ENCODE measurements at regions not wholly inside any gene's neighbourhood (a gene's known extent, or its start where the extent isn't known, plus 50 kb on each side); places are given as distances from the start of the nearest gene placed in this dataset.

DNA sequence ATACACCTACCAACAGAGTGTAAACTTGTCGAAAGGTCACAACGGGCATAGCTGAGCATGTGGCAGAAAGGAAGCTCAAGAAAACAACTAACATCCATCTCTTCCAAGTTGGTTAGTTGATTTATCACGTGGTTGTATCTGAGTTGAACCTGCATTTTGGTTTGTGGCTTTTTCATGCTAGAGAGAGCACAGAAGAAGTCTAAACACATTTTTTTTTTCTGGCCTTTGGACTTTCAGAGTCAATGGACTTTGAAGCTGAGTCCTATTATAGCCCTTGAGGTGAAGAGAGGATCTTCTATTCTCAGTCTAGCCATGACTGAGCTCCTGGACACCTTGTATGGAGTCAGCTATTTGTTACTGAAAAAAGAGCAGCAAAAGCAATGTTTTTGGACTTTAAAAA is 150.6 kb upstream of the TRPC5 start:
- TF ChIP-seq, protein P1, sequence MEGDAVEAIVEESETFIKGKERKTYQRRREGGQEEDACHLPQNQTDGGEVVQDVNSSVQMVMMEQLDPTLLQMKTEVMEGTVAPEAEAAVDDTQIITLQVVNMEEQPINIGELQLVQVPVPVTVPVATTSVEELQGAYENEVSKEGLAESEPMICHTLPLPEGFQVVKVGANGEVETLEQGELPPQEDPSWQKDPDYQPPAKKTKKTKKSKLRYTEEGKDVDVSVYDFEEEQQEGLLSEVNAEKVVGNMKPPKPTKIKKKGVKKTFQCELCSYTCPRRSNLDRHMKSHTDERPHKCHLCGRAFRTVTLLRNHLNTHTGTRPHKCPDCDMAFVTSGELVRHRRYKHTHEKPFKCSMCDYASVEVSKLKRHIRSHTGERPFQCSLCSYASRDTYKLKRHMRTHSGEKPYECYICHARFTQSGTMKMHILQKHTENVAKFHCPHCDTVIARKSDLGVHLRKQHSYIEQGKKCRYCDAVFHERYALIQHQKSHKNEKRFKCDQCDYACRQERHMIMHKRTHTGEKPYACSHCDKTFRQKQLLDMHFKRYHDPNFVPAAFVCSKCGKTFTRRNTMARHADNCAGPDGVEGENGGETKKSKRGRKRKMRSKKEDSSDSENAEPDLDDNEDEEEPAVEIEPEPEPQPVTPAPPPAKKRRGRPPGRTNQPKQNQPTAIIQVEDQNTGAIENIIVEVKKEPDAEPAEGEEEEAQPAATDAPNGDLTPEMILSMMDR (conservative IDR thresholded peaks at IDR 0.05; ENCODE audit: low read depth, low read length): no peak
- no peak for TF ChIP-seq EZH2phosphoT487 (IDR thresholded peaks at IDR 0.05; ENCODE audit: borderline replicate concordance, low read length)
- TF ChIP-seq EZH2 (IDR thresholded peaks at IDR 0.05; ENCODE audit: low read length, unreplicated experiment): no peak

Measured in PC-3 (cell line).